ENCODE measurements at regions not wholly inside any gene's neighbourhood (a gene's known extent, or its start where the extent isn't known, plus 50 kb on each side); places are given as distances from the start of the nearest gene placed in this dataset.

DNA sequence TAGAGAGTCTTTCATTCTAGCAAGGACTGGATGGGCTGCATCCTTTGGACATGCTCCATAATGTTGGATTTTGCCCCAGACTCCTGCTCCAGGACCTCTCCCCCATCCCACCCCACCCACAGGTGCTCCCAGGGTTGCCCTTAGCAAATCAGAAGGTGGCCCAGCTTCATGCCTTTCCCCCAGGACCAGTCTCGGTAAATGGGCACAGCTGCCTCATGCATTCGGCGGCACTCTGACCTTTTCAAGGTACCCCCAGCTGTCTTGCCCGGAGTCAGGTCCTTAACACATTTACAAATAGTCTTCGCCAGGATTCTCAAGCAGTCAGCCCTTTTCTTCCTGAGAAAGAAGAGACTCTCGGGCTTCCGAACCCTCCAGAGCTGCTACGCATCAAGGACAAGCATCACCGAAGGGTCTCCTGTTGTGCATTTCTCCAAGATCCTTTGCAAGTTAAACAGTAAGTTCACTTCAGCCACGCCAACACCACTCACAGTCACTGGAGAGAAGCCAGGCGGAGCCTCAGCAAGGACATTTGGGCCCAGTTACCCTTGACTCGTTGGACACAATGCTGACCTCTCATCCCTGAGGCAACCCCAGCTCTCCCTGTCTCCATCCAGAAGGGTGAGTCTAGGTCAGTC, 287.8 kb downstream of the FAM43A start:
- DNase-seq: peak in 1 of 14 donors; percentile 4

DNA sequence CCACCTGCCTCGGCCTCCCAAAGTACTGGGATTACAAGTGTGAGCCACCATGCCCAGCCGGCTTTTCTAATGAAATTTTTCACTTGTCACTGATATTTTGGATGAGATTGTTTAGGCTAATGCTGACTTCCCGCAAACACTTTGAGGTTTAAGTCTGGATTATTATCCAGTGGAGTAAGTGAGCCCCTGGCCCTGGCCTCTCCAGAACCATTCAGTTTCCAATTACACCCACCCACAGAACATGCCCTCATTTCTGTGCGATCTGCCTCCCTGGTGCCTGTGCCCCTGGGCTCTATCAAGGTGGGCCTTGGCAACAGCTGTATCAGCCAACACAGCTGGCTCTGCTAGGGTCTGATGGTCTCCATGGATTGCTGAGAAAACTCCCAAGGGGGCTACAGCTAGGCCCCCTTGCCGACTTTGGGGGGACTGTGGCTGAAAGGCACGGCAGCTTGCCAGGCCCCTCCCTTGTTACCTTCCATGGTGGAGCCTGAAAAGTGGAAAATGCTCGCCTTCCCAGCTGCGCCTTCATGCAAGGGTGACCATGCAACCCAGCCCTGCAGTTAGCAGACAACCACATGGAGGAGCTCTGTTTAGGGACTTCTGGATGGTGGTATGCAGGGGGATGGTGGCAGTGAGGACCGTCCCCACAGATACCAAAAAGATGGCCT, 288.9 kb downstream of the FAM43A start:
- no peak for DNase-seq

DNA sequence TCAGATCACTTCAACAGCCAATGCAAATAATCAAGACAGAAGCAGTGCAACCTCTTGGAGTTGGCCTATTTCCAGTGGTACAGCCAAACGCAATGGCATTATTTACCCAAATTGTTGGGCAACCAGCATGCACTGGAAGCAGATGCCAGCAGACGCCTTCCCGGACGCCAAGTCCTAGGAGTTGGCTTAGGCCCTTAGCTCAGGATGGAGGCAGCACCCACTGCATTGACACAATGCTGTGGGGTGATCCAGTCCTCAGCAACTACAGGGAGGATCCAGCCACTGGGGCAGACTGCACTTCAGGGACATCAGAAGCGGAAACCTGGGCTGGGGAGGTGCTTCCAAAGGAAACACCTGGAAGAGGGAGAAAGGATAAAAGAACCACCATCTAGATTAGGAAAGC, 290.4 kb downstream of the FAM43A start:
- peak in 1 of 14 donors; percentile 11 for DNase-seq

DNA sequence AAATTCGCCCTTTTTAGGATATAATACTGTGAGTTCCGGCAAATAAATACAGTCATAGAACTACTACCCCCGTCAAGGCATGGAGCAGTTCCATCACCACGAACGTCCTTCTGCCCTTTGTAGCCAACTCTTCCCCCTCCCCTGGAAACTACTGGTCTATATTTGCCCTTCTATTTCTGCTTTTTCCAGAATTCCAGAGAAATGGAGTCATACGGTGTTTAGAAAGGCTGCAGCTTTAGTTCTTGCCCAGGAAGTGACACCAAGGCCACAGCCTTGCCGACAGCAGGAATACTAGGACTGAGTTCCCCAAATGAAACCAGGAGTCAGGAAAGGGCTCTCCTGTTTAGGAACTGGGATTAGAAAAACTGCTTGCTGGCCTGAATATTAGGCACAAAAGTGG, 291.2 kb downstream of the FAM43A start:
- no peak for DNase-seq

DNA sequence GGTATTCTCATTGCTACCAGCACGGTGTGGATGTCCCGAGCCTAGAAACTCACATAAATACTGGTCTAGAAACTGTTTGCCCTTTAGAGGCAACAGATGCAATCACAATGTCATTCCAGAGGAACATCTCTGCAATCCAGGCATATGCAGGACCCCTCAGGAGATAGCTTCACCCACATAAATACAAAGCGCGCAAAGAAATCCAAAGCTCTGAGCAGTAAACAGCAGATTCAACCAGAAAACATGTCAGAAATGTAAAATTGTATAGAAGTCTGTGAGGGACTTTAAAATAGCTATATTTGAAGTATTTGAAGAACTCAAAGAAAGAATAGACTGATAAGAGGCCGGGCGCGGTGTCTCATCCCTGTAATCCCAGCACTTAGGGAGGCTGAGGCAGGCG, 291.7 kb downstream of the FAM43A start:
- no peak for DNase-seq

DNA sequence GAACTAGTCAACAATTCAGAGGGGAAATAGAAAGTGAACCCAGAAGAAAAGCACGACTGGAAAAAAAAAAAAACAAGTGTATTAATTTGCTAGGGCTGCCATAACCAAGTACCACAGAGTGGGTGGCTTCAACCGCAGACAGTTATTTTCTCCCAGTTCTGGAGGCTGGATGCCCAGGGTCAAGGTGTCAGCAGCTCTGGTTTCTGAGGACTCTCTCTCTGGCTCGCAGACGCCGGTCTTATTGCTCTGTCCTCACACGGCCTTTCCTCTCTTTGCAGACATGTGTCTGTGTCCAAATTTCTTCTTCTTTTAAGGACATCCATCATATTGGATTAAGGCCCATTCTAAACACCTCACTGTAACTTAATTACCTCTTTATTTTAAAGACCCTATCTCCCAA, 291.8 kb downstream of the XXYLT1 start:
- DNase-seq: no peak

DNA sequence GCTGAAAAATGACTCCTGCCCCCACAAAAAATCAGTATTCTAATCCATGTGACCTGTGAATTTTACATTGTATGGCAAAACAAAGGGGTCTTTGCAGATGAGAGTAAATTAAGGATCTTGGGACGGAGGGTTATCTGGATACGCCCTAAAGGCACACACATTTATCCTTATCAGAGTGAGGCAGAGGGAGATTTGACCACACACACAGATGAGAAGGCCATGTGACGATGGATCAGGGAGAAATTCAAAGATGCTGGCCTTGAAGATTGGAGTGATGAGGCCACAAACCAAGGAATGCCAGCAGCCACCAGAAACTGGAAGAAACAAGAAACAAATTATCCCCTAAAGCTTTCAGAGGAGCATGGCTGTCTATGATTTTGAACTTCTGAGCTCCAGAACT, 288.5 kb downstream of the XXYLT1 start:
- no peak for DNase-seq

DNA sequence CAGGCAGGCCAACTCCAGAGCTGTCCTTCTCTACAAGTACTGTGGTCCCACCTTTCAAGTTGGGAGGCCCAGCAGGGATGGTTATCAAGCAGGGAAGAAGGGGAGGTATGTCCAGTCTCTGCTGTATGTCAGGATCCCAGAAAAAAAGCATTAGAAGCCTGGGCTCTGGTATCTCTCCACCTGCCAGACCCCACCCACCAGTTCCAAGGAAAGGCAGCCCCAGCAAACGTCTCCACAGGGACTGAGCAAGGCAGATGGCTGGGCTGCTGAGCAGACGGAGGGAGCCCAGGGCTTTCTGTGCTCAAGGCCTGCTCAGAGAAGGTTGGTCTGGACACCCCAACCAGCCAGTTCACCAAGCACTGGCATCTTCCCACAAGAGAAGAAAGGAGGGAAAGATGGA, 287.8 kb downstream of the XXYLT1 start:
- no peak for DNase-seq

DNA sequence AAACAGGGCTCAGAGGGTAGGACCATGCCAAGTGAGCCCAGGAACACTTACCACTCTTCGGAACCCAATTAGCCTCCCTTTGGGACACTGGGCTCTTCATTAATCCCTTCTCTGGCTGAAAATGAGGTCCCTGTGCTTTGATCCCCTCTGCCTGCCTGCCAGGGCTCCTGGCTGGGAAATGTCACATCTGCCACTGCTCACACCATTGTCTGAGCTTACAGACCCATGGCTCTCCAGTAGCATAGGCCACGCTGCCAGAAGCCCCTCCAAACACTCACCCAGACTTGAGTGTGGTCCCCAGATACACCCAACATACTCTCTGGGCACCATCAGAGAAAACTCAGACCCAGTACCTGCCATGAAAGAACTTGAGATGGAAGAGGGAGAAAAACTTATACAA, 287.3 kb downstream of the XXYLT1 start:
- no peak for DNase-seq

DNA sequence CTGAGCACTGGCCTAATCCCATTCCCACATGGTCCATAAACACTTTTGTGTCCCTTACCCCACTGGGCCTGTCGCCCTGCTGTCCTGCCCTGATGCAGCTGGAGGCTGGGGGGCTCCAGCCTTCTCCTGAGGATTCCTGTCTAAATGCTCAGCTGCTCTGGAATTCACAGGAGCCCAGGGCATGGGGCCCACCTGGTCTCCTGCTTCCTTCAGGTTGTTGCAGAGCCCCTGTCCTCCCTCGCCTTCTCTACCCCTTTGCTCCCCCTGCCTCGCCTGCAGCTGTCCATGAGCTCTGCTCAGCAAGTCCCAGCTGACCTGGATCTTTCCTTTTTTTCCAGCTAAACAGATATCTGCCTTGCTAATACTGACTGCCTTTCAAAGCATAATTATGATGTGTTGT, 286.9 kb downstream of the XXYLT1 start:
- no peak for DNase-seq

DNA sequence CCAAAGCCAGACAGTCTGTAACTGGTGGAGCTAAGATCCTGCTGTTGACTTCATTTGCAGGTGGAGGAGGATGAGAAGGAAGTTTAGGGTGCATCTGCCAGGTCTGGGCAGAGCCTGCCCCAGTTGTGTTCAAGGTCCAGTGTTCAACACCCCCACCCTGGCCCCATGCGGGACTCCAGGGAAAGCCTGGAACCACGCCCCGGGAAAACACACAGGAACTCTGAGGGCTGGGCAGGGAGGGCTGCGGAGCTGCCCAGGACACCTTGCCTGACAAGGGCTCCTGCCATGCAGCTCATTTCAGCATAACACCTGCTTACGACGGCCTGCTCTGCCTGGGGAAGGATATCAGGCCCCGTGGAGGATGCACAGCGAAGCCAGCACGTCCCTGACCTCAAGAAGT, 286.3 kb downstream of the XXYLT1 start:
- no peak for DNase-seq

DNA sequence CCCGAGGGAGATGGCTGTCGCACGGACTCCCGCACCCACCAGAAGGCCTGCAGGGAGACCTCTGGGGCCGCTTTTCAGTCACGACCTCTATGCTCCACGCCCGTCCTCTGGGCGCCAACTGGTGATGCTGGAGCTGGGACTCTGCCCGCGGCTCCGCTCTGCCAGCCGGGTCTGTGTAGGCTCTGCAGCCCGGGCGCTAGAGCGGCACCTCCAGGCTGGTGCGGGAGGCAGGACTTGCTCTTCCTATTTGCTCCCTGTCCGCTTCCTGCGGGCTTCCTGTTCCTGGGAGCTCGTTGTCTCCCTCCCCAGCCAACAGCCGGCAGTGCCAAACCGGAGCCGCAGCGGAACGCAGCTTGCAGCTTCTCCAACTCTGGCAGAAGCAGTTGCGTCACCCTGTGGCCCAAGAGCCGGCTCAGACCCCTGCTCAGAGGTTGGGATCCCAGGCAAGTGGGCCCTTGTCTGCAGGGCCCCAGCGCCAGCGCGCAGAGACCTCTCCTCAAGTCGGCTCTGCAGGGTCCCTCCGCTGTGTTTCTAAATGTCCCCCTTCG, 285.9 kb downstream of the XXYLT1 start:
- peak in 5 of 14 donors; percentile 8 to 38 (median 12) for DNase-seq

DNA sequence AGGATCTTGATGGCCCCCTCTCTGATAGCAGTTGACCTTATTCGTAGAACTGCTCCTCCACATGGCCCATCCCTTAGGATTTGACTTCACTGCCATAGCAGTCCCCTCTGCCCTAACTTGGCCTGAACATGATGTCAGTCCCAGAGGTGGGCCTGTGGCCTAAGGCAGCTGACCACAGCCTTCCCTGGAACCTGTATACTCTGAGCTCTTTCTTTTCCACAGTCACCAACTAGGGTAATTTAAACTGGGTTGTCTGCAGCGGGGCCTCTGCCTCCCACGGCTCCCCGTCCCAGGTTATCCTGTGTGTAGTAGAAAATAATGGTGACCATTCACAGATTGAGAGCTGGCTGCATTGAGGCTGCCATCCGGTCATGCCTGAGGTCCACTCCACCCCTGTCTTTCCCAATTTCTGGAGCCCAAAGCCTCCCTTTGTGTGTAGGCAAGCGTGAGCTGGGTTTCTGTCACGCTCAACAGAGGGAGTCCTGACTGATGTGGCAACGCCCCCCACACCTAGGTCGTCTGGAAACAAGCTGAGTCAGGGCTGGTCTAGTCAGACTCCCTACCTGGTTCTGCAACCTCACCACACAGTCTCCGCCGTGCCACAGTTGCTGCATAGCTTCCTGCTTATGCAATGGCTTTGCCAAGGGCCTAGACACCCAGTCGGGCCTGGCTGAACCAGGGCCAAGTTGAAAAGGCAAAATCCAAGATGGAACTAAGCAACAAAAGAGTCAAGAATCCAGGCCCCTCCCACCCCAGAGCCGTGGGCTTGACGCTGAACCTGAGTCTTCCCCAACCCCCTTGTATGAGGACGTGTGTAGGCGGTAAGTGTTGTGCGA, 284.5 kb downstream of the XXYLT1 start:
- DNase-seq: peak in 1 of 14 donors; percentile 11

DNA sequence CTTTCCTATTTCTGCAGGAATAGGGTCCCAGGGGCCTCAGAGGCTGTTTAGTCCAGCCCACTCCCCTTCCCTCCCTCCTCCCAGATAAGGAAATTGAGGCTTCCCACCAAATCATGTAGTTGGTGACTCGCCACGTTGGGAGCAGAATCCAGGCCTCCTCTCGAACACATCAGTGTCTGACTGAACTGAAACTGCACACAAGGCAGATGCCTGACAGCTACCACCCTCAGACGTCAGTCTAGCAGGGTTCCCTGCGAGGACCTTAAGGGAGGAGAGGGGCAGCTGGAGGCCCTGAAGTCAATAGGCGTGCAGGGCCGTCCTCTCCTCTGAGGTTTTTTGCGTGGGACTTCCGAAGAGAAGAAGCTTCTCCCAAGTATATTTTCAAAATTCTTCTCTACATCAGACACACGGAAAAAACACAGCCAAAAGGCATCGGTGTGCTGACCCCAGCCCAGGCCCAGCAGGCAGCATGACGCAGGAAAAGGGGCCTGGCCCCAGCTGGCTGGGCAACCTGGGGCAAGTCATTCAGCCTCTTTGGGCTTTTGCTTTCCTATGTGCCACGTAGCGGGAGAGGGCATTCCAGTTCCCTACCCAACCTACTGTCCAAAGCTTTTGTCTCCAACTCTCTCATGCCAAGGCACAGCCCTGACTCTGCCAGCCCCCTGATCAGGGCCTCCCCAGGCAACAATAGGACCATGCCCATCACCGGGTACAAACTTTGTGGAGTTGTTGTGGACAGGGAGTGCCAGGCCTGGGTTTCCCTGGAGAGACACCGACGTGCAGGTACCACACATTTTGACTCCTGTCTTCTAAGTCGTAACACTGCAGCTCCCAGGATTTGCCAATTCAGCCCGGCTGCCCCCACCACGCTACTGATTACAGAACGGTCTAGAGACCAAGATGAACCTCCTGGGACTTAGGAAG, 283.1 kb downstream of the XXYLT1 start:
- DNase-seq: no peak

DNA sequence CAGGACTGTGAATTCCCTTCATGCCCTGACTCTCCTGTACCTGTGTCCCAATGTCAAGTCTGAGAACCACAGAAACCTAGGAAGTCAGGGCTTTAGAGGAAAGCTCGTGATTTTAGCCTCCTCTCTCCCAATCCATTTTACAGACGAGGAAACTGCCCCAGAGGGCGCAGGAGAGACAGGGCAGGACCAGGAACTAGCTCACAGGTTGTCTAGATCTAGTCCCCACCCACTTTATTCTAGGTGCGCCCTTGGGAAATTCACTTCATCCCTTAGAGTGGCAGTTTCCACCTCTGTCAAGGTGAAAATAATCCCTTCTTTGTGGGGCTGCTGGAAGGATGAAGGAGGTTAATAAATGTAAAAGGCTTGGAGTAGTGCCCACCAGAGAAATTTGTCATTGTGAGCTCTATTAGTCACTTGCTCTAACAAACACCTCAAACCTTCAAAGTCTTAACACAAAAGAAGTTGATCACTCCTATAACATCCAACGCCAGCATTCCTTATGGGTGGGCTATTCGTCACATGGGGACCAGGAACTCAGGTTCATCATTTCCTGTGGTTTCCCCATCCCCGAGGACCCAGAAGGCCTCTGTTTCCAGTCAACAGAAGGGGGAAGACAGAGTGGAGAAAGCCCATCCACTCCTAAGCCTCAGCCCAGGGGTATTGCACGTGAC, 282.3 kb downstream of the XXYLT1 start:
- no peak for DNase-seq

DNA sequence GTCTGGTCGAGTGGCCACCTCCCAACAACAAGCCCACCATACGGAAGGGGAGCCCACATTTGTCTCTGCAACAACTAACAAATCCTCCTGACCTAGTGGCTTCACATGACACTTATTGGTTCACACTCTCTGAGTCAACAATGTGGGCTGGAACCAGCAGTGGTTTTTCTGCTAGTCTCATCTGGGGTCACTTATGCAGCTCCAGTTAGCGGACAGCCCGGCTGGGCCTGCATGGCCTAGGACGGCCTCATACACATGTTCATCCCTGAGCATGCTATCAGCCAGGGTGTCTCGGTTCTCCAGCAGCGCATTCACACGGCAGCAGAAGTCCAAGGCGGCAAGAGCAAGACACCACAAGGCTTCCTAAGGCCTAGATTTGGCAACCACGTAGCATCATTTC, 281.7 kb downstream of the XXYLT1 start:
- no peak for DNase-seq

DNA sequence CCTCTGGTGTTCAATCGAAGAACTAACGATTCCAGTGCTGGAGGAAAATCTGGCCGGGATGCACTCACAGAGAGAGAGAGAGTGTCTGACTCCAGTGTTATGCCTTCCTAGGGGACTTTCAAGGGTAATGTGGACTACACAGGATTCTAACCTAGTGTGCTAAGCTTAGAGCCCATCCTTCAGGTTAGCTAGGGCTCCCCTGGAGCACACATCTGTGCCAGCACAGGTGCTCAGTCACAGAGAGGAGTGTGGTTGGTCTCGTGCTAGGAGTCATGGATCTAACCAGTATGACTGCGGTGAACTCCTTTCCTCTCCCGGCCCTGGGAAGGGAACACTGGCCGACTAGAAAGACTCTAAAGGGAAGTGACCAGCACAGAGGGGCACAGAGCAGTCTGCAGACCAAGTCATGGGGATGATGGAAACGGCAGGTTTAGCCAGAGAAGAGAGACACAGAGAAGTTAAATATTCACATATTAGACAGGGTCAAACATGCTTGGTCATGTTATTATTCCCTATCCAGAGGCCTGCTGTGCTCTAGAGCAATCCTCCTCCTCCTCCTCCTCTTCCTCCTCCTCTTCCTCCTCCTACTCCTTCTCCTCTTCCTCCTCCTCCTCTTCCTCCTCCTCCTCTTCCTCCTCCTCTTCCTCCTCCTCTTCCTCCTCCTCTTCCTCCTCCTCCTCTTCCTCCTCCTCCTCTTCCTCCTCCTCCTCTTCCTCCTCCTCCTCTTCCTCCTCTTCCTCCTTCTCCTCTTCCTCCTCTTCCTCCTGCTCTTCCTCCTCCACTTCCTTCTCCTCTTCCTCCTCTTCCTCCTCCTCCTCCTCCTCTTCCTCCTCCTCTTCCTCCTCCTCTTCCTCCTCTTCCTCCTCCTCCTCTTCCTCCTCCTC, 280.3 kb downstream of the XXYLT1 start:
- DNase-seq: no peak

DNA sequence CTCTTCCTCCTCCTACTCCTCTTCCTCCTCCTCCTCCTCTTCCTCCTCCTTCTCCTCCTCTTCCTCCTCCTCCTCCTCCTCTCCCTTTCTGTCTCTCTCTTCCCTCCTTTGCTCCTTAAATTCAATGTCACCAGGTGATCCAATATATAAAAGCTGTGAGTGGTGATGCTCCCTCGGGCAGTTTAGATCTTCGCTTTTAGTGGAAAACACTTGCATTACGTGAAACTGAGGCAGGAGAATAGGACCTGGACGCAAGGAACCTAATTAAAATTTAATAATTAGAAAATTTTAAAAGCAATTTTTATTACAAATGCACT, 279.7 kb downstream of the XXYLT1 start:
- DNase-seq: no peak

DNA sequence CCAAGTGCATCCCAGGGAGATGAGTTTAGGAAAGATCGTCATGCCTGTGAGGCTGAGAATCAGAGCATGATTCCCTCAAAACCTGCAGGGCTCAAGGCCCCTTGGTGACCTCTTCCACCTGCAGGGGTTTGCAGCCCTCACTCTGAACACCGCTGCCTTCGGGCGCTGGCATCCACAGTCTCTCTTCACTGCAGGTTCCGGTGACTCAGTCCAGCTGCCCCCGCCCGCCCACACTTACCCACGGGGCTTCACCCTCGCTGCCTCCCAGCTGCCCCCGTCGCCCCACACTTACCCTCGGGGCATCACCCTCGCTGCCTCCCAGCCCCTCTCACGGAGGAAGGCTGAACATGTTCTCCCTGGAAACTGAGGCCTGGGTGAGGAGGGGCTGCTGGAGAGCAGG, 277.1 kb downstream of the XXYLT1 start:
- DNase-seq: no peak

DNA sequence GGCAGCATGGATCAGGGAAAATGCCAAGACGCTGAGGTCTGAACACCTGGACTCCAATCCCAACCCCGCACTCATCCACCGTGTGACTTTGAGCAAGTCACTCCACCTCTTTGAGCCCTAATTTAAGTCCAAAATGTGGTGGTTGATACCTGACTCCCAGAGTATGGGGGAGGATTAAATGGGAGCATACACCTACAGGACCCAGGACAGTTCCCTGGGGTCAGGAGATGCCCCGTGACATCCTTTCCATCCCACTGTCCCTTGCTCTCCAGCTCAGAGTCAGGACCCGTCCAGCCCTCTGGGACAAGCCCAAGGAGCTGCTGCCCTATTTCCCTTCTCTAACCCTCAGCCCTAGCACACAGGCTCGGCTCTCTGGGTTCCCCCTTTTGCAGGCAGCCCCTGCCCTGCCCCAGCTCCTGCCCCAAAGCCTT, 276.4 kb downstream of the XXYLT1 start:
- DNase-seq: no peak

DNA sequence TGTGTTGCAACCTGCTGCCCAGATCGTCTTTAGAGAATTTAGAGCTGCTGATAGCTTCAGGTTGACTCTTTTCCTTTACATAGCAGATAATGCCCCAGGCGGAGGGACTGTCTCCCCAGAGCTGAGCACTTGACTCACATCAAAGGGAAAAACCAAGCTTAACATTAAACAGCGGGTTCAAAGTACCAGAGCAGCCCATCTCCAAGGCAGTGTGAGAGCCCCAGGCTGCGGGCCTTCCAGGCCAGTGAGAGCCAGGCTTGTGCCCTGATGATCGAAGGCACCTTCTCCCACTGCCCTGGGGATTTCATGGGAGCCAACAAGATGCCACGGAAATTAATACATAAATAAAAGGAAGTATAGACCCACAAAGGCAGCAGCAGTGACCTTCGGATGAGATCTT, 275.6 kb downstream of the XXYLT1 start:
- DNase-seq: no peak
